Erythroblast (primary cell): ENCODE measurements at regions not wholly inside any gene's neighbourhood (a gene's known extent, or its start where the extent isn't known, plus 50 kb on each side); places are given as distances from the start of the nearest gene placed in this dataset.

Experiments used
- GATA1 ChIP-seq: IDR thresholded peaks from 2 replicates; pipeline ENCODE4 v1.6.1; 2011; ENCODE audit warnings: low read depth, mild to moderate bottlenecking, control low read depth, low read length, moderate library complexity
- POLR2A ChIP-seq: IDR thresholded peaks from 2 replicates; pipeline ENCODE4 v1.6.1; 2011; ENCODE audit warnings: mild to moderate bottlenecking, low read length

DNA sequence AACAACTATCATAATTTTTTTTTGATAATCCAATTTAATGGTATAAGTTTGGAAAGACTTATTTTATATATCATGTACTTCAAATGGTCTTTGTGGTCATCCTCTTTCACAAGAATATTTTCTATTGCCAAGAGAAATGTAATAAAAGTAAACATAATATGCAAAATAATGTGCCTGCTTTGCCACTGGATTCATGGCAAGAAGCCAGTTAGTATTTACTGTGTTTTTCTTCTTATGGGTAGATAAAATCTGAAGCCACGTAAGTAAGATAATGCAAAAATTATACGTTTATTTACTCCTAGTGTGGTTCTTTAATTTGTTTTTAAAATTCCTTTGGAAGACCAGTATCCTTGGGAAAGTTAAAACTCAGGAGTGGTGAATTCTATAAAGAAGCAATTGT lies 258.5 kb downstream of the ARL4A start:
- TF ChIP-seq POLR2A (no peak), GATA1 (no peak)
